Activated CD4-positive, alpha-beta T cell treated with anti-CD3 and anti-CD28 coated beads, Interleukin-2, amount 10 ng/mL, durations not matched to agents 24 days and 14 days (primary cell): ENCODE measurements at regions not wholly inside any gene's neighbourhood (a gene's known extent, or its start where the extent isn't known, plus 50 kb on each side); places are given as distances from the start of the nearest gene placed in this dataset.

Experiments used
- DNase-seq: peaks from one replicate; pipeline ENCODE4 v3.0.0; 2022
- H3K27ac Mint-ChIP-seq: one replicate; pipeline ENCODE4 v1.8.0; 2022; ENCODE audit warnings: mild to moderate bottlenecking, mixed read lengths
- H3K27me3 Mint-ChIP-seq: one replicate; pipeline ENCODE4 v1.8.0; 2022; ENCODE audit warnings: mixed read lengths
- H3K36me3 Mint-ChIP-seq: one replicate; pipeline ENCODE4 v1.8.0; 2022; ENCODE audit warnings: low read depth, mild to moderate bottlenecking, mixed read lengths
- H3K4me1 Mint-ChIP-seq: one replicate; pipeline ENCODE4 v1.8.0; 2021; ENCODE audit warnings: mixed read lengths
- H3K4me3 Mint-ChIP-seq: one replicate; pipeline ENCODE4 v1.8.0; 2022; ENCODE audit warnings: mild to moderate bottlenecking, moderate library complexity, mixed read lengths
- H3K9me3 Mint-ChIP-seq: one replicate; pipeline ENCODE4 v1.8.0; 2021; ENCODE audit warnings: mixed read lengths
- intact Hi-C: fragments of 100-400 bp; cut with micrococcal nuclease; formaldehyde crosslinking; loops from one replicate; pipeline ENCODE4 v1.15.1; 2023

GRCh38 chr3:98964784-98965183 lies 63.3 kb upstream of the DCBLD2 start:
- Mint-ChIP-seq H3K4me3 (no peak overlapping the region), H3K4me1 (no peaks in the 10 kb centered on the region), H3K27me3 (peaks cover 2% of the 10 kb centered on the region), H3K27ac (no peak overlapping the region), H3K9me3 (no peaks in the 10 kb centered on the region), H3K36me3 (no peaks in the 10 kb centered on the region)
- intact Hi-C loops, result no loop called here
- no peak for DNase-seq

DNA sequence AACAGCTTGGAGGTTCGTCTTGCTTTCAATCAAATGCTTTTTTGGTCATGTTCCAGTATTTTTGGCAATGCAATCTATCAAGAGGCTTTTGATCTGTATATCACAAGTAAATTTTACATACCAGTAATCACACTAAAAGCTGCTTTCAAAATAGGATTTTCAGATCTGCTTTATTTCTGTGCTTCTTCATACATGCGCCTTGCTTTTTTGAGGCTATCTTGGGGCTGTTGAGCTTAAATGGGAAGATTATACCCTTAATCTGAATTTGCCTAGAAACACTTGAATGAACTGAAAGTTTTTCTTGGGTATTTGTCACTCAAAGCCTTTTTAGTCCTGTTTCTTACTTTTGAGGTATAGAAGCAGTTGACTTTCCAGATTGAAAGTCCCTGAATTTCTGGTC lies 62.1 kb upstream of the DCBLD2 start:
- no peak overlapping the region for H3K4me3 Mint-ChIP-seq

DNA sequence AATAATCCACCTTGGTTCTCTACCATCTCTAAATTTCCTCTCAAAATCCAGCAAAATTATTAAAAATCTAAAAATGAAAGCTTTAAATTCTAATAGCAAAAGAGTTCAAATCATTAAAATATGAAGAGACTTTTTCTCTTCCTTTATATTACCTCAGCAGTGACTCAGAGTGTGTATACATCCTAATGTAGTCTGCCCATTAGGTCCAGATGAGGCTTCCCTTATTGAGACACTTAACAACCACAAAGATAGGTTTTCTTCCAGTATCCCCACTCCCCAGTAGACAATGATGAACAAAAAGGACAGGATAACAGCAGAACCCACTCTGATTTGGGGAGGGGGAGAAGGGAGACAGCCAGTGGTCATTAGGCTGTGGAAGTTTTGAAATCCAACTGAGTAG lies 61.5 kb upstream of the DCBLD2 start:
- no peak overlapping the region for H3K4me3 Mint-ChIP-seq
- intact Hi-C loops, result no loop called here
- no peaks in the 10 kb centered on the region for H3K36me3 Mint-ChIP-seq
- no peak overlapping the region for H3K27ac Mint-ChIP-seq
- H3K9me3 Mint-ChIP-seq, result no peaks in the 10 kb centered on the region
- no peak for DNase-seq
- H3K4me1 Mint-ChIP-seq, result no peaks in the 10 kb centered on the region
- peaks cover 2% of the 10 kb centered on the region for H3K27me3 Mint-ChIP-seq

More for the DNA sequence above, 62.1 kb upstream of the DCBLD2 start:
- intact Hi-C loops, result no loop called here
- Mint-ChIP-seq H3K9me3 (no peaks in the 10 kb centered on the region), H3K27ac (no peak overlapping the region), H3K36me3 (no peaks in the 10 kb centered on the region), H3K27me3 (peaks cover 2% of the 10 kb centered on the region), H3K4me1 (no peaks in the 10 kb centered on the region)
- no peak for DNase-seq

- H3K9me3 Mint-ChIP-seq, result no peaks in the 10 kb centered on the region
- no peak overlapping the region for H3K4me3 Mint-ChIP-seq
- DNase-seq, result no peak
- no peaks in the 10 kb centered on the region for H3K4me1 Mint-ChIP-seq
- no peak overlapping the region for H3K27ac Mint-ChIP-seq
- H3K36me3 Mint-ChIP-seq, result no peaks in the 10 kb centered on the region
- intact Hi-C loops, result no loop called here
- peaks cover 2% of the 10 kb centered on the region for H3K27me3 Mint-ChIP-seq
Observed at GRCh38 chr3:98962189-98962930, 60.9 kb upstream of the DCBLD2 start.

- no peak for DNase-seq
- Mint-ChIP-seq H3K27ac (no peak overlapping the region), H3K4me3 (no peak overlapping the region), H3K27me3 (peaks cover 2% of the 10 kb centered on the region), H3K4me1 (no peaks in the 10 kb centered on the region), H3K9me3 (no peaks in the 10 kb centered on the region), H3K36me3 (no peaks in the 10 kb centered on the region)
- intact Hi-C loops, result no loop called here
Observed at GRCh38 chr3:98961161-98962155, 60.0 kb upstream of the DCBLD2 start.

DNA sequence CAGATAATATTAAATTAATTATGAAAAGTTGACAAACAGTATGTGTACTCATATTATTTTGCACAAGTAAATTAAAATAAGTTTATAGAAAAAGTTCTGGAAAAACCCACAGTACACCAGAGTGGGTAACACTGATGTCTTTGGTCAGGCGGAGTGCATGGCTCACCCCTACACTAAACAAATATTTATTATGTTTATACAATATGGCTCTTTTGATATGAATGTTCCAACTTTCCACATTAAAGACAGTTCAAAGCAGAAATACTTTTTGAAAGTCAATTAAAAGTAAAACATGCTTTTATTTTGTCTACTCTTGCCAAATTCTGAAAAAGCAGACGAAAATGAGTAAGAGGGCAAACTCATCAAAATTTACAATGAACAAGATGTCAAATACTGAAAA lies 56.2 kb upstream of the DCBLD2 start:
- intact Hi-C loops, result no loop called here
- H3K9me3 Mint-ChIP-seq, result no peaks in the 10 kb centered on the region

GRCh38 chr3:98956008-98956407 lies 54.5 kb upstream of the DCBLD2 start:
- Mint-ChIP-seq H3K27me3 (peaks cover 3% of the 10 kb centered on the region), H3K27ac (no peak overlapping the region), H3K9me3 (no peaks in the 10 kb centered on the region), H3K4me1 (no peaks in the 10 kb centered on the region), H3K4me3 (no peak overlapping the region), H3K36me3 (no peaks in the 10 kb centered on the region)
- DNase-seq, result no peak
- intact Hi-C loops, result no loop called here

More for the DNA sequence above, 56.2 kb upstream of the DCBLD2 start:
- Mint-ChIP-seq H3K27me3 (peaks cover 3% of the 10 kb centered on the region), H3K4me3 (no peak overlapping the region), H3K36me3 (no peaks in the 10 kb centered on the region), H3K27ac (no peak overlapping the region), H3K4me1 (no peaks in the 10 kb centered on the region)
- no peak for DNase-seq

DNA sequence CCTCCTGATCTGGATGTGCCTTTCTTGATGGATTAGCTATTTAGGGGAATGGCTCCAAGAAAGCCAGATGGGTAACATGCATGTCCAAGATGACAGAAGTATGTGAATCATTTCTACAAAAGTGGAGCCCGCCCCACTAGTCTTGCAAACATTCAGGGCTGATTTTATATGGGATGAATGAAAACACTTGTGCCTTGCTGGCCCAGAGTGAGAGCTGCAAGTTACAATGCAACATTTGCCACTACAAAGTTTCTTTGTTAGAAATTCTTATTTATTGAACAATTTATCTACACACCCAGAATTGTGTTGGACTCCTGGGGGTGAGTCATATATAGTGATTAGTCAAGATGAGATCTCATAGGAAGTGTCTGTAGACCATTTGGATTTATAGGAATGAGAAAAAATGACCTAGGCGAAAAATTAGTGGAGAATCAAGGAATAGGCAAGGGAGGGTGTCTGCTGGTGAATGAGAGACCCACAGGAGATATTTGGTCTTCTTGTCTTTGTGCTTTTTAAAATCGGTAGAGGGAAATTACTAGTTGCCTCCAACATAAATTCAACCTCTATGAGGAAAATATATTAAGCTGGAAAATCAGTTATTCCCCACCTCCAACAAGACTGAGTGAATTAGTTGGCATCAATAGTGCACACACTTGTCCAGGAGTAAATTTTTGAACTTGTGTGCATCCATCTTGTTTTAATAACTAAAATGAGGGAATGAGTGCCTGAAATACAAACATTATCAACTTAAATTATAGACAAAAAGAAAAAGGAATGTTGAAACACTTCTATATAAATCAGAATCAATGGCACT lies 53.5 kb upstream of the DCBLD2 start:
- Mint-ChIP-seq H3K36me3 (no peaks in the 10 kb centered on the region), H3K27me3 (peaks cover 3% of the 10 kb centered on the region), H3K4me3 (no peak overlapping the region), H3K9me3 (no peaks in the 10 kb centered on the region), H3K27ac (no peak overlapping the region), H3K4me1 (no peaks in the 10 kb centered on the region)
- intact Hi-C loops, result no loop called here
- no peak for DNase-seq

- intact Hi-C loops, result no loop called here
- H3K4me3 Mint-ChIP-seq, result no peak overlapping the region
- no peaks in the 10 kb centered on the region for H3K36me3 Mint-ChIP-seq
- H3K27me3 Mint-ChIP-seq, result peaks cover 3% of the 10 kb centered on the region
- no peak overlapping the region for H3K27ac Mint-ChIP-seq
- no peak for DNase-seq
- H3K4me1 Mint-ChIP-seq, result no peaks in the 10 kb centered on the region
- no peaks in the 10 kb centered on the region for H3K9me3 Mint-ChIP-seq
Observed at GRCh38 chr3:98954242-98954641, 52.7 kb upstream of the DCBLD2 start.

DNA sequence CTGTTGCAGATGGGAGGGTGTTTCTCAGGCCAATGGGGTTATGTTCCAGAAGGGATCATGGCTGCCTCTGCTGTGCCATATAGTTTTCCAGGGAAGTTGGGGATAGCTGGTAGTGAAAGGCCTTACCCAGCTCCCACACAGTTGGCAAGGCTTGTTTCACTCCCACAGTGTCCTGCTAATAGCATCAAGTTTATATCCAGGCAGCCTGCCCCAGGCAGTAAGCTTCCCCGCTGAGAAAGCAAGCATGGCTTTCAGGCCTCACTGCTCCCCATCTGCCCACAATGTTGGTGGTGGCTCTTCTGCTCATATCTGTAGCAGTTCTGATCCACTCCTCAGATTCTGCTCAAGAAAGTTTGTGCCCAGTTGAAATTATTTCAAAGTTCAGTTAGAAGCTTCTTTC lies 50.9 kb upstream of the DCBLD2 start:
- intact Hi-C loops, result no loop called here
- peaks cover 3% of the 10 kb centered on the region for H3K27me3 Mint-ChIP-seq
- no peaks in the 10 kb centered on the region for H3K4me1 Mint-ChIP-seq
- no peak overlapping the region for H3K4me3 Mint-ChIP-seq
- DNase-seq, result no peak
- no peaks in the 10 kb centered on the region for H3K36me3 Mint-ChIP-seq
- no peak overlapping the region for H3K27ac Mint-ChIP-seq
- no peaks in the 10 kb centered on the region for H3K9me3 Mint-ChIP-seq
